Effector memory CD8-positive, alpha-beta T cell (primary cell): ENCODE measurements at regions not wholly inside any gene's neighbourhood (a gene's known extent, or its start where the extent isn't known, plus 50 kb on each side); places are given as distances from the start of the nearest gene placed in this dataset.
"Not testable (repeated sequence)": the region's sequence is repeated elsewhere in the genome, so short reads cannot be mapped to it uniquely, and the experiment has no call there.

ENCODE experiments used
- ATAC-seq: fragments of 150-1000 bp; cut with Tn5 transposase; replicated peaks from 2 replicates; pipeline ENCODE4 v1.10.0; 2021; ENCODE audit warnings: mild to moderate bottlenecking, moderate library complexity
- DNase-seq, 3 experiments: peaks; one replicate each; pipeline ENCODE4 v3.0.0; 2021
- H3K27ac Mint-ChIP-seq, 2 donors: one replicate each; pipeline ENCODE4 v1.8.0; 2022; ENCODE audit warnings: mild to moderate bottlenecking in 2 of 2, mixed read lengths in 2 of 2, moderate library complexity in 2 of 2
- H3K27me3 Mint-ChIP-seq, 2 donors: one replicate each; pipeline ENCODE4 v1.8.0; 2022; ENCODE audit warnings: mixed read lengths in 2 of 2
- H3K36me3 Mint-ChIP-seq: one replicate; pipeline ENCODE4 v1.8.0; 2022; ENCODE audit warnings: mild to moderate bottlenecking, moderate library complexity, mixed read lengths; ENCODE audit not compliant: insufficient read depth
- H3K4me1 Mint-ChIP-seq, 2 donors: one replicate each; pipeline ENCODE4 v1.8.0; 2022; ENCODE audit warnings: low read depth in 2 of 2, mixed read lengths in 2 of 2
- H3K4me3 Mint-ChIP-seq, 2 donors: one replicate each; pipeline ENCODE4 v1.8.0; 2022; ENCODE audit warnings: mild to moderate bottlenecking in 2 of 2, mixed read lengths in 2 of 2, moderate library complexity in 2 of 2
- H3K9me3 Mint-ChIP-seq, 2 donors: one replicate each; pipeline ENCODE4 v1.8.0; 2022; ENCODE audit warnings: mixed read lengths in 2 of 2

- not testable (repeated sequence) for H3K27ac Mint-ChIP-seq, ATAC-seq, H3K36me3 Mint-ChIP-seq, H3K9me3 Mint-ChIP-seq, H3K4me1 Mint-ChIP-seq, DNase-seq, H3K4me3 Mint-ChIP-seq
- H3K27me3 Mint-ChIP-seq: peaks cover 22 to 23% of the 10 kb centered on the region in 2 donors
Observed at GRCh38 chr6:57983603-57984002, 666.2 kb downstream of the PRIM2 start.

DNA sequence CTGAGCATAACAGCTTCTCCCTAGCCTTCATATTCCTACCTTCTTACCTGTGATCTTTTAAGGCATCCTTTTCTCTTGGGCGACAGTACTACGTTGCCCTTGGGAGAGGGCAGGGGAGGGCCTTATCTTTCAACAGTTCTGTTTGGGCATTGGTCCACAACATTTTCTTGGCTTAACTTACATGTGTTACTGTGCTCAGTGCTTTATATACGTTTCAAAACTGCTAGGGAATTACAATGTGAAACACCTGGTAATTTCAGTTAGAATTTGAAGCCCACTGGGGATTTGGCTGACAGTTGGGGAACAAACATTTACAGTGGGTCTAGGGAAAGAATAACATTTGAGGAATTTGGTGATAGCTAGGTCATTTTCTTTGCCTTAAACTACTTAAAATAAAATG lies 667.1 kb downstream of the PRIM2 start:
- not testable (repeated sequence) for H3K4me3 Mint-ChIP-seq, H3K36me3 Mint-ChIP-seq, H3K4me1 Mint-ChIP-seq, ATAC-seq, DNase-seq, H3K9me3 Mint-ChIP-seq, H3K27ac Mint-ChIP-seq
- peaks cover 22 to 23% of the 10 kb centered on the region in 2 donors for H3K27me3 Mint-ChIP-seq

DNA sequence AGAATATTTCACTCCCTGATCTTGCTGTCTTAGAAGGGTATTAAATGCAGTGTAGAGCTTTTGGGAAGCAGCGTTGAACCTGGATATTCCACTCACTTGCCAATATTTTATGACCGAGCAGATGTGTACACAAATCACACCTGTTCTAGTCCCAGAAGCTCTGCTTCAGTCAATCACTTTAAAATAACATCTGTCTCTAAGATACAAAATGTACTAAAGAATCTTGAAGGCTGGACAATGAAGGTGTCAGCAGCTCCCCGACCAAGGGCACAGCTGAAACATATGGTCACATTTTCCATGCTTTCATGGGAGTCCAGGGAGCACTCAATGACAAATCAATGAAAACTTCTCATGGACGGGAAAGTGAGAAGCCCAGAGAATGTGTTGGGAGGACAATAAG lies 668.3 kb downstream of the PRIM2 start:
- not testable (repeated sequence) for ATAC-seq, H3K4me3 Mint-ChIP-seq, H3K36me3 Mint-ChIP-seq, H3K9me3 Mint-ChIP-seq, H3K4me1 Mint-ChIP-seq, DNase-seq, H3K27ac Mint-ChIP-seq
- peaks cover 22 to 23% of the 10 kb centered on the region in 2 donors for H3K27me3 Mint-ChIP-seq

DNA sequence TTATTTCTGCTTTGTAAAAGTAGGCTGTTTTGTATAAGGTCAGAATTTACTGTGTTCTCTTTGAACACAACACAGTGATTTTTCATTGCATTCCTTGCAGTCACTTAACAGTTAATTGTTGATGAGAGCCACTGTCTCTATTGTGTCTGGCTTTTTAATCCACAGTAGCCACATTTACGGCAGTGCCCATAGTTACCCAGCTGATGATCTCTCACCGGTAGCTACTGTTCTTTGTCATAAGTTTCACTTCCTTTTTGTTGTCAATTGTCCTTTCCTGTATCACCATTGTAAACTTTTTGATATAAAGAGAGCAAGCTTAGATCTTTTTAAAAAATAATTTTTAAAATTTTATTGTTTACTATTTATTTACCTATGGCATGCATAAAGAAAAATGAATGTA lies 669.2 kb downstream of the PRIM2 start:
- peaks cover 22 to 23% of the 10 kb centered on the region in 2 donors for H3K27me3 Mint-ChIP-seq
- not testable (repeated sequence) for H3K27ac Mint-ChIP-seq, H3K4me3 Mint-ChIP-seq, H3K4me1 Mint-ChIP-seq, H3K36me3 Mint-ChIP-seq, ATAC-seq, DNase-seq, H3K9me3 Mint-ChIP-seq

DNA sequence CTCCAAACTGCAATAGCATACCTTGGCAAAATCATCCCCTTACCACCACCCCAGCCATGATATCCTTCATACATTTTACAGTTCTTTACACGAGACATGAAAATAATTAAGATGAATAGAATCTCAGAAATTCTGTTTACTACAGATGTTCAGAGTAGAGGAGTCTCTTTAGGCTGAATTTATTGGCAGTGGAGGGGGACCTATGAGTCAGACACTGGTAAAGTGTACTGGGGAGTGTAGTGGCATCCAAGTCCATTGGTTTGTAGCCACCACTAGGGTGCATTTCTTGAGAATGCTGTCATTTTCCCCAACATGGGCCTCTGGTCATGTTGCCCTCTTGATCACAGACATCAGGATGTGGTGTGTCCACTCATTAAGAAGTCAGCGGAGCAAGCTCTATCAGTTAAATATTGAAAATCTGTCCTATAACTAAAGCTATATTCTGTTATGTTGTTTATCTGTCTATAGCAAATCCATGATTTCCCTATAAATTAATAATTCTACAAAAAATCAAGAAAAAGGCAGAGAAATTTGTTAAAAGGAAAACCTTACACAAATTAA lies 672.2 kb downstream of the PRIM2 start:
- H3K9me3 Mint-ChIP-seq, H3K27me3 Mint-ChIP-seq, H3K36me3 Mint-ChIP-seq, H3K27ac Mint-ChIP-seq, H3K4me3 Mint-ChIP-seq, H3K4me1 Mint-ChIP-seq, DNase-seq, ATAC-seq: not testable (repeated sequence)

GRCh38 chr6:57998858-57999619 lies 681.6 kb downstream of the PRIM2 start:
- peaks cover 18 to 24% of the 10 kb centered on the region in 2 donors for H3K27me3 Mint-ChIP-seq
- H3K4me3 Mint-ChIP-seq, H3K9me3 Mint-ChIP-seq, H3K27ac Mint-ChIP-seq, H3K36me3 Mint-ChIP-seq, ATAC-seq, DNase-seq, H3K4me1 Mint-ChIP-seq: not testable (repeated sequence)

DNA sequence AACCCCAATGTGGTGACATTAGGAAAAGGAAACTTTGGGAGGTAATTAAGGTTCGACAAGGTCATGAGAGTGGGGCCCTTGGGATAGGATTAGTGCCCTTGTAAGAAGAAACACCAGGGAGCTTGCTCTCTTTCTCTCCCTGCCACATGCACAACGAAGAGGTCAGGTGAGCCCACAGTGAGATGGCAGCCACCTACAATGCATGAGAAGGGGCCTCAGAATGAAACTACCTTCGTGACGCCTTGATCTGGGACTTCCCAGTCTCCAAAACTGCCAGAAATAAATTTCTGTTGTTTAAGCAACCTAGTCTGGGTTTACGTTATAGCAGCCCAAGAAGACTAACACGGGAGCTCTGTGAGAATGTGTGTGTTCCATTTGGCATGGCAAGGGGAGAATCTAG lies 682.8 kb downstream of the PRIM2 start:
- not testable (repeated sequence) for DNase-seq, ATAC-seq, H3K4me1 Mint-ChIP-seq, H3K9me3 Mint-ChIP-seq, H3K4me3 Mint-ChIP-seq, H3K27ac Mint-ChIP-seq, H3K36me3 Mint-ChIP-seq
- H3K27me3 Mint-ChIP-seq: peaks cover 18 to 24% of the 10 kb centered on the region in 2 donors

- not testable (repeated sequence) for DNase-seq, H3K36me3 Mint-ChIP-seq, H3K4me1 Mint-ChIP-seq, H3K27ac Mint-ChIP-seq, H3K4me3 Mint-ChIP-seq, H3K9me3 Mint-ChIP-seq, ATAC-seq
- peaks cover 13 to 17% of the 10 kb centered on the region in 2 donors for H3K27me3 Mint-ChIP-seq
Observed at GRCh38 chr6:58003417-58004167, 686.2 kb downstream of the PRIM2 start.

- not testable (repeated sequence) for H3K9me3 Mint-ChIP-seq, H3K27ac Mint-ChIP-seq, DNase-seq, H3K36me3 Mint-ChIP-seq, H3K4me3 Mint-ChIP-seq, H3K27me3 Mint-ChIP-seq, ATAC-seq, H3K4me1 Mint-ChIP-seq
Observed at GRCh38 chr6:58007334-58008000, 690.0 kb downstream of the PRIM2 start.

GRCh38 chr6:58008001-58008335 lies 690.5 kb downstream of the PRIM2 start:
- H3K9me3 Mint-ChIP-seq, H3K4me3 Mint-ChIP-seq, H3K4me1 Mint-ChIP-seq, ATAC-seq, H3K27ac Mint-ChIP-seq, H3K27me3 Mint-ChIP-seq, H3K36me3 Mint-ChIP-seq, DNase-seq: not testable (repeated sequence)

DNA sequence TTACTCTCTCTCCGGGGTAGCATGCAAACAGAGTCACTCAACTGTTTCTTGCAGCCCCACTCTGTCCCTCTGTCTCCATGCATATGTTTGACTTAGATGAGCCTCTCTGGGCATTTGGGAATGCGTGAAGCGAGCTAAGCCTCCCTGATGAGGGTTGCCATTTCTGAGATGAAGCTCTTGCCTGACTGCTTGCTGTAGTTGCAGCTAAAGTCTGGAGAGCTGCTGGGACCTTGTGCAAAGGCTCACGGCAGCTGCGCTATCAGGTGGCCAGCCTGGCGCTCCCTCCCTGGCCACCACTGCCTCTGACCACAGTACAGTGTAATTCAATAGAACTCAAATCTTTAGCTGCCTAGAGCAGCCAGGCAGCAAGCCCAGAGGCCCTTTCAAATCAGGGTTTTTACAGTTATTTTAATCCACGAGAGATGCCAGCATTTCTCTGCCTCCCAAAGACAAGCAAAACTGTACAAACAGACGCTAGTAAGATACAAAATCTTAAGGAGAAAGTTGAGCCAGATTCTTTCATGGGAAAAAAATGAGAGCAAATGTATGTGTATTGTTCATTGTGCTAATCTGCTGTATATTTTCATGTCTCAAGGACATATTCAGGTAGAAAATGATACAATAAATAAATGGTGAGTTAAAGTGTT lies 694.6 kb downstream of the PRIM2 start:
- H3K4me3 Mint-ChIP-seq, H3K36me3 Mint-ChIP-seq, H3K9me3 Mint-ChIP-seq, H3K27ac Mint-ChIP-seq, H3K4me1 Mint-ChIP-seq, H3K27me3 Mint-ChIP-seq, DNase-seq, ATAC-seq: not testable (repeated sequence)

DNA sequence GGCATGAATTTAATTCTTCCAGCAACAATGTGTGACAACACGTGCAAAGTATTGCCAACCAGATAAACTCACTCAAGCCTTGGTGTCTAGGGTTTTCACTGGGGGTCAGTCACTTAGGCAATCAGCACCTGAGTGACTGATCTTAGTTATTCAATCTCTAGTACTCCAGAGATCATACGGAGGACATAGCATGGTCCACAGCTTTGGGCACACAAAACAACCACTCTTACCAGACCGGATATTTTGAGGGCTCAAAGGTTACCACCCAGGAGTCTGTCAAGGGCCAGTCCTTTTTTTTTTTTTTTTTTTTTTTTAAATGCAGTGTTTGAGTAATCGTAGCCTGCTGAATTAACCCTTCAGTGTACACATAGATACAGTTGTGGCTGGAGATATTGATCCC lies 699.2 kb downstream of the PRIM2 start:
- H3K36me3 Mint-ChIP-seq: not testable (repeated sequence)

DNA sequence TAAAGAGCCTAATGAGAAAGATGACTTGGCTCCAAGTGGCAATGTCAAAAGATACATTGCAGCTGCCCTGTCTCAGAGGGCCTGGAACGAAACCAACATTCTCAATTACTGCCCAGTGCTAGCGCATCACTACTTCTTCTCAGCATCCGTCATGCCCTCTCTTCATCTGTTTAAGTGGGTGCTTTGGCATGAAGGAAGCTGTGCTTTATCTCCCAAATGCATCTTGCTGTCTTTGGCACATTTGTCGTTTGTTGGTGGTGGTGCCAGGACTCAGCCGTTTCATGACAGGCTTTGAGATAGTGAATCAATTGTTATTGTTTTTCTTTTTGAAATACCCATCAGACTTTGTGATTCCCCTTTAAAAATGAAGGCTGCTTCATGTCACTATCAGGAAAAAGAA lies 710.8 kb downstream of the PRIM2 start:
- H3K4me3 Mint-ChIP-seq, H3K27ac Mint-ChIP-seq, H3K9me3 Mint-ChIP-seq, DNase-seq, H3K36me3 Mint-ChIP-seq, H3K27me3 Mint-ChIP-seq, H3K4me1 Mint-ChIP-seq, ATAC-seq: not testable (repeated sequence)

More for the DNA sequence above, 699.2 kb downstream of the PRIM2 start:
- not testable (repeated sequence) for DNase-seq, H3K27me3 Mint-ChIP-seq, H3K4me3 Mint-ChIP-seq, H3K4me1 Mint-ChIP-seq, ATAC-seq, H3K9me3 Mint-ChIP-seq, H3K27ac Mint-ChIP-seq
